ENCODE measurements at regions not wholly inside any gene's neighbourhood (a gene's known extent, or its start where the extent isn't known, plus 50 kb on each side); places are given as distances from the start of the nearest gene placed in this dataset.

DNA sequence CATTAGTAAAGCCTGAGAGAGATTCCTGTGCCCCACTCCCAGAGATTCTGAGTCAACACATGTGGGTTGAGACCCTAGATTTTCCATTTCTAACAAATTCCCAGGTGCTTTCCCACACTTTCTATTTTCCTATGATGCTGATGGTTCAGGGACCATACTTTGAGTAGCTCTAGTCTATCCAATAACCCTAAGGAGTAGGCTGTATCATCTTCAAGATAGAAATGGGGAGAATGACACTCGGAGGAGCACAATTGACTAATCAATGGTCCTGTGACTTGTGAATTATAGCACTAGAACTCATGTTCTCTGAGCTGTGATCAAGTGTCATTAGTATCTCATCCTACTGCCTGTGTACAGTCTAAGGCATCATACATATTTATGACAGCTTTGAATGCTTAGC is 232.9 kb upstream of the B3GALT2 start:
- intact Hi-C loops (cut with micrococcal nuclease) = no loop called here
- in situ Hi-C loops (cut with MboI) = no loop called here
- Histone ChIP-seq H3K4me2 (ENCODE audit: insufficient read depth, low read length) (no peak overlapping the region), H3K4me3 (no peak overlapping the region), H3K9me1 (ENCODE audit: control insufficient read depth, insufficient read depth, low read length) (no peaks in the 10 kb centered on the region), H3K27ac (ENCODE audit: extremely low read depth, low read depth, low read length) (no peak overlapping the region), H3K9me3 (replicated peaks; ENCODE audit: control insufficient read depth, insufficient read depth, low read depth, low read length) (no peaks in the 10 kb centered on the region), H3K9ac (ENCODE audit: insufficient read depth in 1 of 2, low read depth in 2 of 2, low read length in 2 of 2) (no peak overlapping the region), H3K27me3 (ENCODE audit: control insufficient read depth in 2 of 2, insufficient read depth in 2 of 2, low read length in 2 of 2) (no peaks in the 10 kb centered on the region), H4K20me1 (replicated peaks; ENCODE audit: control insufficient read depth, insufficient read depth, low read length) (no peaks in the 10 kb centered on the region), H2AFZ (ENCODE audit: low read depth, low read length) (no peak overlapping the region), H3K36me3 (ENCODE audit: control insufficient read depth, insufficient read depth, low read length) (no peaks in the 10 kb centered on the region; the same call in 2 of the 3 replicates), H3K4me1 (replicated peaks in 1 of 2; ENCODE audit: control insufficient read depth in 2 of 2, insufficient read depth in 2 of 2, low read length in 2 of 2) (no peaks in the 10 kb centered on the region), H3K79me2 (ENCODE audit: control insufficient read depth, insufficient read depth, low read length) (no peaks in the 10 kb centered on the region)
- FAIRE-seq (no peak), DNase-seq (ENCODE audit: extremely low read depth in 1 of 4, low spot score in 3 of 4) (no peak), ATAC-seq (no peak)
- ChIA-PET CTCF (ENCODE audit: low intra/inter-chr PET ratio) (no interaction called here), POLR2A (no interaction called here)
- no TSS peak for BruUV-seq (replicated peaks)
- WGBS (ENCODE audit: insufficient coverage, low coverage, missing lambda C conversion rate) = 0% methylated on average over 1 of the region's 1 CpG
- TF ChIP-seq KLF10 (CRISPR knock-in tag; IDR thresholded peaks at IDR 0.05) (no peak), ZNF24 (IDR thresholded peaks at IDR 0.05) (no peak), ZNF584 (CRISPR knock-in tag; IDR thresholded peaks at IDR 0.05; ENCODE audit: low read depth) (no peak), FOSL1 (tag; conservative IDR thresholded peaks at IDR 0.05) (no peak), ZNF75A (CRISPR knock-in tag; IDR thresholded peaks at IDR 0.05) (no peak), PPARD (CRISPR knock-in tag; IDR thresholded peaks at IDR 0.05) (no peak), ZNF41 (CRISPR knock-in tag; conservative IDR thresholded peaks at IDR 0.05) (no peak), MYC (IDR thresholded peaks at IDR 0.05; ENCODE audit: low read depth, low read length) (no peak), MYC (CRISPR knock-in tag; IDR thresholded peaks at IDR 0.05; ENCODE audit: borderline replicate concordance, low read depth) (no peak), PRMT5 (CRISPR knock-in tag; IDR thresholded peaks at IDR 0.05) (no peak), TAL1 (IDR thresholded peaks at IDR 0.05) (no peak), ZFPM2 (CRISPR knock-in tag; IDR thresholded peaks at IDR 0.05) (no peak), CBX3 (IDR thresholded peaks at IDR 0.05; ENCODE audit: borderline replicate concordance in 1 of 2, low read length in 2 of 2) (no peak), TCF7L2 (IDR thresholded peaks at IDR 0.05; ENCODE audit: low read depth, low read length) (no peak), PHF8 (IDR thresholded peaks at IDR 0.05; ENCODE audit: borderline replicate concordance, low read length) (no peak), ZNF263 (CRISPR knock-in tag; IDR thresholded peaks at IDR 0.05; ENCODE audit: borderline replicate concordance) (no peak), ZNF780A (CRISPR knock-in tag; IDR thresholded peaks at IDR 0.05) (no peak)
- TF ChIP-seq, protein P1, sequence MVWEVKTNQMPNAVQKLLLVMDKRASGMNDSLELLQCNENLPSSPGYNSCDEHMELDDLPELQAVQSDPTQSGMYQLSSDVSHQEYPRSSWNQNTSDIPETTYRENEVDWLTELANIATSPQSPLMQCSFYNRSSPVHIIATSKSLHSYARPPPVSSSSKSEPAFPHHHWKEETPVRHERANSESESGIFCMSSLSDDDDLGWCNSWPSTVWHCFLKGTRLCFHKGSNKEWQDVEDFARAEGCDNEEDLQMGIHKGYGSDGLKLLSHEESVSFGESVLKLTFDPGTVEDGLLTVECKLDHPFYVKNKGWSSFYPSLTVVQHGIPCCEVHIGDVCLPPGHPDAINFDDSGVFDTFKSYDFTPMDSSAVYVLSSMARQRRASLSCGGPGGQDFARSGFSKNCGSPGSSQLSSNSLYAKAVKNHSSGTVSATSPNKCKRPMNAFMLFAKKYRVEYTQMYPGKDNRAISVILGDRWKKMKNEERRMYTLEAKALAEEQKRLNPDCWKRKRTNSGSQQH (CRISPR knock-in tag; IDR thresholded peaks at IDR 0.05) = no peak
- TF ChIP-seq, protein P2, sequence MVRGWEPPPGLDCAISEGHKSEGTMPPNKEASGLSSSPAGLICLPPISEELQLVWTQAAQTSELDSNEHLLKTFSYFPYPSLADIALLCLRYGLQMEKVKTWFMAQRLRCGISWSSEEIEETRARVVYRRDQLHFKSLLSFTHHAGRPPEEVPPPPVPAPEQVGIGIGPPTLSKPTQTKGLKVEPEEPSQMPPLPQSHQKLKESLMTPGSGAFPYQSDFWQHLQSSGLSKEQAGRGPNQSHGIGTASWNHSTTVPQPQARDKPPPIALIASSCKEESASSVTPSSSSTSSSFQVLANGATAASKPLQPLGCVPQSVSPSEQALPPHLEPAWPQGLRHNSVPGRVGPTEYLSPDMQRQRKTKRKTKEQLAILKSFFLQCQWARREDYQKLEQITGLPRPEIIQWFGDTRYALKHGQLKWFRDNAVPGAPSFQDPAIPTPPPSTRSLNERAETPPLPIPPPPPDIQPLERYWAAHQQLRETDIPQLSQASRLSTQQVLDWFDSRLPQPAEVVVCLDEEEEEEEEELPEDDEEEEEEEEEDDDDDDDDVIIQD (CRISPR knock-in tag; IDR thresholded peaks at IDR 0.05) = no peak
- TF ChIP-seq, protein P3, sequence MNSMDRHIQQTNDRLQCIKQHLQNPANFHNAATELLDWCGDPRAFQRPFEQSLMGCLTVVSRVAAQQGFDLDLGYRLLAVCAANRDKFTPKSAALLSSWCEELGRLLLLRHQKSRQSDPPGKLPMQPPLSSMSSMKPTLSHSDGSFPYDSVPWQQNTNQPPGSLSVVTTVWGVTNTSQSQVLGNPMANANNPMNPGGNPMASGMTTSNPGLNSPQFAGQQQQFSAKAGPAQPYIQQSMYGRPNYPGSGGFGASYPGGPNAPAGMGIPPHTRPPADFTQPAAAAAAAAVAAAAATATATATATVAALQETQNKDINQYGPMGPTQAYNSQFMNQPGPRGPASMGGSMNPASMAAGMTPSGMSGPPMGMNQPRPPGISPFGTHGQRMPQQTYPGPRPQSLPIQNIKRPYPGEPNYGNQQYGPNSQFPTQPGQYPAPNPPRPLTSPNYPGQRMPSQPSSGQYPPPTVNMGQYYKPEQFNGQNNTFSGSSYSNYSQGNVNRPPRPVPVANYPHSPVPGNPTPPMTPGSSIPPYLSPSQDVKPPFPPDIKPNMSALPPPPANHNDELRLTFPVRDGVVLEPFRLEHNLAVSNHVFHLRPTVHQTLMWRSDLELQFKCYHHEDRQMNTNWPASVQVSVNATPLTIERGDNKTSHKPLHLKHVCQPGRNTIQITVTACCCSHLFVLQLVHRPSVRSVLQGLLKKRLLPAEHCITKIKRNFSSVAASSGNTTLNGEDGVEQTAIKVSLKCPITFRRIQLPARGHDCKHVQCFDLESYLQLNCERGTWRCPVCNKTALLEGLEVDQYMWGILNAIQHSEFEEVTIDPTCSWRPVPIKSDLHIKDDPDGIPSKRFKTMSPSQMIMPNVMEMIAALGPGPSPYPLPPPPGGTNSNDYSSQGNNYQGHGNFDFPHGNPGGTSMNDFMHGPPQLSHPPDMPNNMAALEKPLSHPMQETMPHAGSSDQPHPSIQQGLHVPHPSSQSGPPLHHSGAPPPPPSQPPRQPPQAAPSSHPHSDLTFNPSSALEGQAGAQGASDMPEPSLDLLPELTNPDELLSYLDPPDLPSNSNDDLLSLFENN (IDR thresholded peaks at IDR 0.05; ENCODE audit: low read depth in 2 of 2, low read length in 2 of 2) = no peak

Measured in K562 (cell line).